GM18861 (cell line): ENCODE measurements at regions not wholly inside any gene's neighbourhood (a gene's known extent, or its start where the extent isn't known, plus 50 kb on each side); places are given as distances from the start of the nearest gene placed in this dataset.

Source experiments
- ATAC-seq: cut with Tn5 transposase; IDR thresholded peaks from one replicate; pipeline ENCODE4 v1.9.1; 2021; ENCODE audit not compliant: unreplicated experiment

GRCh38 chr2:37588316-37588777, 83.1 kb downstream of the CDC42EP3 start:
- ATAC-seq, result peak; percentile 40

- ATAC-seq, result no peak
These were observed 82.1 kb downstream of the CDC42EP3 start for GRCh38 chr2:37589298-37589697.

GRCh38 chr2:37590119-37590571, 81.3 kb downstream of the CDC42EP3 start:
- no peak for ATAC-seq
